GM10248 (cell line): ENCODE measurements at regions not wholly inside any gene's neighbourhood (a gene's known extent, or its start where the extent isn't known, plus 50 kb on each side); places are given as distances from the start of the nearest gene placed in this dataset.

Source experiments
- CTCF ChIA-PET: fragments of 300-600 bp; sonication (Branson Sonifier 250); formaldehyde crosslinking; extraction: SDS; loops from one replicate; lab custom pipeline; 2021; ENCODE audit warnings: antibody characterized with exemption; lab: Yijun Ruan, JAX
- POLR2A ChIA-PET: fragments of 350-650 bp; sonication (Branson Sonifier 250); formaldehyde crosslinking; extraction: SDS; loops from one replicate; lab custom pipeline; 2020; ENCODE audit warnings: antibody characterized with exemption; lab: Yijun Ruan, JAX
- DNase-seq: peaks from one replicate; pipeline ENCODE4 v3.0.0; 2012; ENCODE audit errors: extremely low spot score
- TF ChIP-seq, protein P1 (sequence below): IDR thresholded peaks from 2 replicates; pipeline ENCODE4 v1.5.1; 2012; ENCODE audit warnings: mild to moderate bottlenecking, low read depth; ENCODE audit errors: extremely low read depth, missing control alignments, control extremely low read depth

DNA sequence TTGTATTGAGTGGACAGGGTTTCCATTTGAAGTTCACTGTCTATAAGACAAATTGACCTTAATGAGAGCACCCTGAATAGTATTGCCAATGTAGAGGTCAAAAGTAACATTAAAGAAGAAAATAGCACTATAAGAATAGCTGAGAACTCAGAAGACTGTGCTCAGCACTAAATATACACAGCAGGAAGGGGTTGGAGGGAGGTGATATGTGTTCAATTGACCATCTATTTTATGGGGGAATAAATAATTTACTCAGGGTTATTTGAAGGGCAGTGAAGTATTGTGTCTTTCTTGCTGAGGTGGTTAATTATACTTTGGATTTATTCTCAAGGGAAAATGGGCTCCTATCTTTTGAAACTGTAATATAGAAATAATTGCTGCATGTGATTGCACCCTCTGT lies 1380.5 kb upstream of the SPRY2 start:
- no peak for DNase-seq
- ChIA-PET CTCF (no interaction called here), POLR2A (no interaction called here)
- TF ChIP-seq, protein P1, sequence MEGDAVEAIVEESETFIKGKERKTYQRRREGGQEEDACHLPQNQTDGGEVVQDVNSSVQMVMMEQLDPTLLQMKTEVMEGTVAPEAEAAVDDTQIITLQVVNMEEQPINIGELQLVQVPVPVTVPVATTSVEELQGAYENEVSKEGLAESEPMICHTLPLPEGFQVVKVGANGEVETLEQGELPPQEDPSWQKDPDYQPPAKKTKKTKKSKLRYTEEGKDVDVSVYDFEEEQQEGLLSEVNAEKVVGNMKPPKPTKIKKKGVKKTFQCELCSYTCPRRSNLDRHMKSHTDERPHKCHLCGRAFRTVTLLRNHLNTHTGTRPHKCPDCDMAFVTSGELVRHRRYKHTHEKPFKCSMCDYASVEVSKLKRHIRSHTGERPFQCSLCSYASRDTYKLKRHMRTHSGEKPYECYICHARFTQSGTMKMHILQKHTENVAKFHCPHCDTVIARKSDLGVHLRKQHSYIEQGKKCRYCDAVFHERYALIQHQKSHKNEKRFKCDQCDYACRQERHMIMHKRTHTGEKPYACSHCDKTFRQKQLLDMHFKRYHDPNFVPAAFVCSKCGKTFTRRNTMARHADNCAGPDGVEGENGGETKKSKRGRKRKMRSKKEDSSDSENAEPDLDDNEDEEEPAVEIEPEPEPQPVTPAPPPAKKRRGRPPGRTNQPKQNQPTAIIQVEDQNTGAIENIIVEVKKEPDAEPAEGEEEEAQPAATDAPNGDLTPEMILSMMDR, result no peak

DNA sequence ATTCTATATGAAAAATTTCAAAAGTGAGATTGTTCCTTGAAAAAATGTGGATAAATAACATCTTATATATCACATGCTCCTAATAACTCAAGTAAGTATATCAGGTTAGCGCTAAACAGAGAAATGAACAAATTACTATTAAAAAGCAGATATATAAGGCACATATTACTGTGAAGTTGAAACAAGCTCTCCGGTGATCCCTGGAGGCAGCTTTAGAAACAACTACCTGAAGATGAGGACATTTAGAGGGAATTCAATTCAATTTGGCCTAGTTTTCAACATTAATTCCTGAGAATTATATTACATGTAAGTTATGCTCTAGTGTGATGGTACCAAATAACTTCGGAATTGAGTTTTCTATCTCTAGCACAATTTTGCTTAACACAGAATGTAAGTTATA lies 1373.6 kb upstream of the SPRY2 start:
- TF ChIP-seq, protein P1, result no peak
- POLR2A ChIA-PET, result no interaction called here
- CTCF ChIA-PET, result interaction anchor here (0.9 kb wide), 1 partner anchor 74 kb away, joined by 3 read pairs; no protein-coding TSS in a partner anchor

DNA sequence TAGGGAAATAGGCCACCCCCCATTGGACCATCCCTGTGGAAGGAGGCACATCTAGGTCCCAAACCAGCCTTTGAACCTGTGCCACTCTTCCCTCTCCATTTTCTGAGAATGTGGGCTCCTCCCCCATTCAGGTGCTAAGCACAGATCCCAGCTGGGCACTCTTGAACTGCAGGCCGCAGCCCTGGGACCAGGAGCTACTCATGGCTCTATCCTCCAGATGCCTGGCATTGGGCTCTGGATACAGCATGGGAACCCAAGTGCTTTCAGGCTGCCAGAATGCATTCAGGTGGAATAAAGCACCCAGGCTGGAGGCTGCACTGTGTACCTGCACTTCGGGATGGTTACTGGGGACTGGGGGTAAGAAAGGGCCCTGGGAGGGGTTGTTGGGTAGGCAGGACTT lies 1372.3 kb upstream of the SPRY2 start:
- ChIA-PET CTCF (interaction anchor here (1.2 kb wide), 1 partner anchor 31 kb away, joined by 3 read pairs; no protein-coding TSS in a partner anchor), POLR2A (no interaction called here)
- TF ChIP-seq, protein P1, result no peak
- no peak for DNase-seq

More for the DNA sequence above, 1373.6 kb upstream of the SPRY2 start:
- DNase-seq, result no peak

DNA sequence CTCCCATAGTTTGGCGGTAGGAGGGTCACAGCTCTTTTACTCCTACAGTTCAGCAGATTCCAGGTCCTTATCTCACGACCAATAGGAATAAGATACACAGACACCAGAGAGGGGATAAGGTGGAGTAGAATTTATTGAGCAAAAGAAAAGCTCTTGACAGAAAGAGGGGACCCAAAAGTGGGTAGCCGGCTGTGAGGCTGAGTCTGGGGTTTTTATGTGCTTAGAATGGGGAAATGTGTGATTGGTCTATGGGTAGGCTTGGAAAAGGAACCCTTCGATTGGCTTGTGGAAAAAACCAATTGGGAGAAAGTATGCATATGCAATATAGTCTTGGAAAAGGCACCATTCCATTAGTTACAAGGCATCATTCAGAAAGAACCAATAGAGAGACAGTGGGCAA lies 1356.9 kb upstream of the SPRY2 start:
- POLR2A ChIA-PET, result no interaction called here
- DNase-seq, result no peak
- CTCF ChIA-PET, result interaction anchor here (1.1 kb wide), 1 partner anchor 19 kb away, joined by 4 read pairs; no protein-coding TSS in a partner anchor
- TF ChIP-seq, protein P1, result no peak

DNA sequence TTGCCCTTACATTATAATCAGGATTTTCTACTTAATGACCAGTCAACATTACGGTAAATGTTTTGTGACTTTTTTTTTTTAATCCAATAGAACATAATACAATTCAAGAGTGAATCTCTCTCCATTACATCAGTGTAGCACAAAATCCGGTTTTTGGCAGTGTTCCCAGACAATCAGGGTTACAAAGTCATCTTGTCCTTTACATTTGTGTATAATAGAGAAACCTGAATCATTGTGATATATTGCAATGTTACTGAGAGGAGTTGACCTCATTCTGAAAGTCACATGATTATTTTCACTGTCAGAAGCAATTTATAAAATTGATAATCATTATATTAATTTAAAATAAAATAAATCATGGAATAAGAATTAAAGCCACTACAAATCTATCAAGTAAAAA lies 1346.0 kb upstream of the SPRY2 start:
- TF ChIP-seq, protein P1, result no peak
- ChIA-PET POLR2A (no interaction called here), CTCF (no interaction called here)
- no peak for DNase-seq

DNA sequence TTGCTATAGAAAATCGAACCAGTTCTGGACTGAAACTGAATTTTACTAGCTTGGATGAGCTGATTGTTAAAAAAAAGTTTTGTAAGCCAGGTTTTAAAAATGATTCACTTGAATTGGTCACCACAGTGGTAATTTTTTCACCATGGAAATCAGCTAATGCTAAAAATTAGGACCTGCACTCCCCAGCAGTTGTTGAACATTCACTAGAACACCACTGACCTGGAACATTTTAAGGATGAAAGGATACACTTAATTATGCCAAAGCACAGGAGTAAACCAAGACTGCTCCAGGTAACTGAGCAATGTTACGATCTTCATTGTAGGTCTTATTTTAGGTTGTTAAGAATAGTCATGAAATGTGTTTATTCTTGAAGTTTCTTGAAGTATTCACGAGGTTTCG lies 1342.6 kb upstream of the SPRY2 start:
- ChIA-PET POLR2A (no interaction called here), CTCF (interaction anchor here (0.9 to 1.3 kb wide), 2 partner anchors 8 to 26 kb away, joined by 4 read pairs; no protein-coding TSS in a partner anchor)
- no peak for DNase-seq
- TF ChIP-seq, protein P1, result no peak
